CD14-positive monocyte (primary cell): ENCODE measurements at regions not wholly inside any gene's neighbourhood (a gene's known extent, or its start where the extent isn't known, plus 50 kb on each side); places are given as distances from the start of the nearest gene placed in this dataset.

Experiments
- DNase-seq, 3 donors: peaks; one replicate each; pipeline ENCODE4 v3.0.0-alpha.2; 2011 to 2022
- H2AFZ ChIP-seq: 2 replicates; pipeline ENCODE4 v1.6.0; 2012; ENCODE audit warnings: mild to moderate bottlenecking, low read depth, low read length, inconsistent platforms; ENCODE audit not compliant: insufficient read depth, poor library complexity, severe bottlenecking
- H3K27ac ChIP-seq, 2 donors: 1 replicate in 1 of 2; 2 replicates in 1 of 2; pipeline ENCODE4 v1.5.1; 2012 to 2013; ENCODE audit warnings: low read length in 2 of 2, control low read depth in 1 of 2, inconsistent platforms in 1 of 2, low read depth in 1 of 2, mild to moderate bottlenecking in 1 of 2
- H3K27me3 ChIP-seq, 2 donors: one replicate each; pipeline versions ENCODE4 v1.6.0 to v1.6.1; 2011 to 2013; ENCODE audit warnings: low read length in 2 of 2; ENCODE audit not compliant: control insufficient read depth in 2 of 2, insufficient read depth in 2 of 2
- H3K36me3 ChIP-seq, 2 donors: replicated peaks in 1 of 2; 1 replicate in 1 of 2; 2 replicates in 1 of 2; pipeline versions ENCODE4 v1.5.1 to v1.6.1; 2012 to 2013; ENCODE audit warnings: low read length in 2 of 2, control low read depth in 1 of 2, inconsistent platforms in 1 of 2, mild to moderate bottlenecking in 1 of 2; ENCODE audit not compliant: insufficient read depth in 2 of 2, control insufficient read depth in 1 of 2
- H3K4me1 ChIP-seq, 2 donors: 1 replicate in 1 of 2; 2 replicates in 1 of 2; pipeline versions ENCODE4 v1.5.1 to v1.6.1; 2012 to 2013; ENCODE audit warnings: low read length in 2 of 2, control low read depth in 1 of 2, inconsistent platforms in 1 of 2, mild to moderate bottlenecking in 1 of 2, moderate library complexity in 1 of 2; ENCODE audit not compliant: insufficient read depth in 2 of 2, control insufficient read depth in 1 of 2
- H3K4me2 ChIP-seq: replicated peaks from 2 replicates; pipeline ENCODE3; 2012; ENCODE audit warnings: low read length, moderate library complexity, mild to moderate bottlenecking; ENCODE audit not compliant: poor library complexity, severe bottlenecking; ENCODE audit errors: extremely low read depth
- H3K4me3 ChIP-seq, 3 experiments: fragments of 200-600 bp in 1 of 3; sonication (generic) in 1 of 3; replicated peaks in 1 of 3; 1 replicate in 2 of 3; 2 replicates in 1 of 3; pipeline ENCODE4 v1.5.1; 2011 to 2013; ENCODE audit warnings: low read length in 3 of 3, mild to moderate bottlenecking in 3 of 3, control low read depth in 2 of 3, low read depth in 2 of 3, inconsistent platforms in 1 of 3, moderate library complexity in 1 of 3
- H3K79me2 ChIP-seq: 2 replicates; pipeline ENCODE4 v1.6.0; 2012; ENCODE audit warnings: mild to moderate bottlenecking, control low read depth, inconsistent platforms, low read length, moderate library complexity; ENCODE audit not compliant: insufficient read depth
- H3K9ac ChIP-seq: 2 replicates; pipeline ENCODE4 v1.6.0; 2017; ENCODE audit warnings: low read length, mild to moderate bottlenecking; ENCODE audit not compliant: insufficient read depth, poor library complexity, severe bottlenecking
- H3K9me3 ChIP-seq, 2 donors: replicated peaks in 1 of 2; 1 replicate in 1 of 2; 2 replicates in 1 of 2; pipeline versions ENCODE4 v1.5.1 to v1.6.1; 2012 to 2013; ENCODE audit warnings: low read length in 2 of 2, control low read depth in 1 of 2; ENCODE audit not compliant: control insufficient read depth in 1 of 2, insufficient read depth in 1 of 2
- H4K20me1 ChIP-seq: 2 replicates; pipeline ENCODE4 v1.6.0; 2012; ENCODE audit warnings: mild to moderate bottlenecking, low read length, control low read depth, moderate library complexity; ENCODE audit not compliant: insufficient read depth
- H3K27ac Mint-ChIP-seq, 7 donors: one replicate each; pipeline ENCODE4 v1.8.0; 2020; ENCODE audit warnings: mild to moderate bottlenecking in 7 of 7, mixed read lengths in 7 of 7, moderate library complexity in 6 of 7, inconsistent platforms in 2 of 7
- H3K27me3 Mint-ChIP-seq, 3 donors: one replicate each; pipeline ENCODE4 v1.8.0; 2021 to 2022; ENCODE audit warnings: low read depth in 3 of 3, mild to moderate bottlenecking in 3 of 3, mixed read lengths in 3 of 3, moderate library complexity in 3 of 3, inconsistent platforms in 1 of 3
- H3K36me3 Mint-ChIP-seq, 2 donors: one replicate each; pipeline ENCODE4 v1.8.0; 2020; ENCODE audit warnings: mixed read lengths in 2 of 2, inconsistent platforms in 1 of 2, mild to moderate bottlenecking in 1 of 2
- H3K4me1 Mint-ChIP-seq: one replicate; pipeline ENCODE4 v1.8.0; 2020; ENCODE audit warnings: mild to moderate bottlenecking, mixed read lengths
- H3K4me3 Mint-ChIP-seq, 2 donors: one replicate each; pipeline ENCODE4 v1.8.0; 2020; ENCODE audit warnings: mild to moderate bottlenecking in 2 of 2, mixed read lengths in 2 of 2, moderate library complexity in 1 of 2
- H3K9me3 Mint-ChIP-seq, 7 donors: one replicate each; pipeline ENCODE4 v1.8.0; 2020 to 2022; ENCODE audit warnings: mixed read lengths in 7 of 7, mild to moderate bottlenecking in 6 of 7, moderate library complexity in 6 of 7, inconsistent platforms in 2 of 7
- WGBS: methylation state at CpG from one replicate; pipeline ENCODE4 v1.1.5; 2013; ENCODE audit warnings: missing lambda C conversion rate; ENCODE audit not compliant: insufficient coverage; 5-methylcytosine and 5-hydroxymethylcytosine counted together
- intact Hi-C, 2 donors: fragments of 100-400 bp; cut with micrococcal nuclease; formaldehyde crosslinking; loops; one replicate each; pipeline versions ENCODE4 v1.15.0 to v1.15.1; 2023
- TF ChIP-seq, protein P1 (sequence below): fragments of 200-600 bp; IDR thresholded peaks from one replicate; pipeline ENCODE4 v1.8.0; 2022; ENCODE audit warnings: antibody characterized with exemption, mild to moderate bottlenecking

DNA sequence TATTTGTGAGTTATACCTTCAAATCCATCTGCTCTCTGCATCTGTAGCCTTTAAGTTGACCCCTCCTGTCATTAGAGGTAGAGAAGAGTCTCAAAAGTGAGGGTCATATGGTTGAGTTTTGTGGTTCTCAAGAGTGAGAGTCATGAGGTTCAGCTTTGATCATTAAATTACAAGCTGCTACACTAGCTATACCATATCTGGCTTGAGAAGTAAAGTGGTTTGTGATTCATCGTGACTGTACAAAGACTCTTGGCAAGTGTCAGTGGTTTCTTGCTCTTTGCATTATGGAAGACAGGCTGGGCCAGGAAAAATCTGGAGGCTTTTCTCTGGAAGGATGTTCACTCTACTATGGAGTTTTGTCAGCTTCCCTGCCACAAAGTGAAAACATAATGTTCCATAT is 170.6 kb downstream of the ZC4H2 start:
- WGBS, result 80% methylated on average over 1 of the region's 1 CpG
- Histone ChIP-seq H3K79me2 (no peaks in the 10 kb centered on the region), H3K36me3 (no peaks in the 10 kb centered on the region), H3K27ac (no peak overlapping the region), H3K27me3 (no peaks in the 10 kb centered on the region), H3K4me3 (no peak overlapping the region), H3K9me3 (peaks cover 31 to 32% of the 10 kb centered on the region in 2 donors), H2AFZ (no peak overlapping the region), H3K4me1 (no peaks in the 10 kb centered on the region), H4K20me1 (no peaks in the 10 kb centered on the region), H3K4me2 (no peak overlapping the region), H3K9ac (no peak overlapping the region)
- H3K4me1 Mint-ChIP-seq, result no peaks in the 10 kb centered on the region
- no peaks in the 10 kb centered on the region for H3K27me3 Mint-ChIP-seq
- H3K9me3 Mint-ChIP-seq, result peaks cover 9 to 35% (median 16%) of the 10 kb centered on the region in 7 donors
- H3K27ac Mint-ChIP-seq, result no peak overlapping the region
- intact Hi-C loops, result no loop called here
- TF ChIP-seq, protein P1, sequence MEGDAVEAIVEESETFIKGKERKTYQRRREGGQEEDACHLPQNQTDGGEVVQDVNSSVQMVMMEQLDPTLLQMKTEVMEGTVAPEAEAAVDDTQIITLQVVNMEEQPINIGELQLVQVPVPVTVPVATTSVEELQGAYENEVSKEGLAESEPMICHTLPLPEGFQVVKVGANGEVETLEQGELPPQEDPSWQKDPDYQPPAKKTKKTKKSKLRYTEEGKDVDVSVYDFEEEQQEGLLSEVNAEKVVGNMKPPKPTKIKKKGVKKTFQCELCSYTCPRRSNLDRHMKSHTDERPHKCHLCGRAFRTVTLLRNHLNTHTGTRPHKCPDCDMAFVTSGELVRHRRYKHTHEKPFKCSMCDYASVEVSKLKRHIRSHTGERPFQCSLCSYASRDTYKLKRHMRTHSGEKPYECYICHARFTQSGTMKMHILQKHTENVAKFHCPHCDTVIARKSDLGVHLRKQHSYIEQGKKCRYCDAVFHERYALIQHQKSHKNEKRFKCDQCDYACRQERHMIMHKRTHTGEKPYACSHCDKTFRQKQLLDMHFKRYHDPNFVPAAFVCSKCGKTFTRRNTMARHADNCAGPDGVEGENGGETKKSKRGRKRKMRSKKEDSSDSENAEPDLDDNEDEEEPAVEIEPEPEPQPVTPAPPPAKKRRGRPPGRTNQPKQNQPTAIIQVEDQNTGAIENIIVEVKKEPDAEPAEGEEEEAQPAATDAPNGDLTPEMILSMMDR, result no peak
- H3K4me3 Mint-ChIP-seq, result no peak overlapping the region
- DNase-seq, result no peak
- H3K36me3 Mint-ChIP-seq, result no peaks in the 10 kb centered on the region

DNA sequence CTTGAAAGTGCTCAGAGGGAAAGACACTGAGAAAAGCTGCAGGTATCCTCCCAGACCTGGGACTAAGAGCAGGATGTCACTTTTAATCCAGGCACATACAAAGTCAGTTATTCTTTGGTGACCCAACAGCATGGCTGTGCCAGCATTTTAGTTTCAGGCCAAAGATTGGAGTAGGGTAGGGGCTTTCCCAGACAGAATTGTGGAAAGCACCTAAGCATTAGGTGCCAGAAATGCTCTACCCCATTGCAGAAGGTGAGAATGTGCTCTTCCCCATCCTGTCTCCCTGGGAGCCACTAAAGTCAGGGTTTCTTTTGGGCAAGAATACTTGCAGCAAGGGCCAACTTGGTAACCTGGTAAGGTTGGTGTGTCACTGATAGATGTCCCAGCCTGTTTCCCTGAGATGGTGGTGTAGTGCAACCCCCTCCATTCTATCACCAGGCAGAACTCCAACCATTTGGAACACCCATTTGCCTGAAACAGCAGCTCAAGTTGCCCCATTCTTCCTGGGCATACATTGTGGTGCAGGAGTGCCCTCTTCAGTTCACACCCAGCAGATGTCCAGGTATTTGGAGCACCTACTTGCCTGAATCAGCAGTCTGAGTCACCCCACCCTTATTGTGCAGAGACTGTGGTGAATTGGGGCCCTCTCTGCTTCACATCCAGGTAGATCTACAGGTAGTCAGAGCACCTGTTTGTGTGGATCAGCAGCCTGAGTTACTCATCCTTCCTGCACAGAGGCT is 183.5 kb downstream of the ZC4H2 start:
- Histone ChIP-seq H3K4me2 (no peak overlapping the region), H3K9me3 (peaks cover 13 to 38% of the 10 kb centered on the region in 2 donors), H2AFZ (no peak overlapping the region), H3K79me2 (no peaks in the 10 kb centered on the region), H3K27me3 (no peaks in the 10 kb centered on the region), H3K4me1 (no peaks in the 10 kb centered on the region), H3K36me3 (no peaks in the 10 kb centered on the region), H3K27ac (no peak overlapping the region), H3K9ac (no peak overlapping the region), H3K4me3 (no peak overlapping the region), H4K20me1 (no peaks in the 10 kb centered on the region)
- Mint-ChIP-seq H3K4me3 (no peak overlapping the region), H3K9me3 (peaks cover 0 to 10% (median 4%) of the 10 kb centered on the region in 7 donors), H3K27ac (no peak overlapping the region), H3K27me3 (no peaks in the 10 kb centered on the region), H3K36me3 (no peaks in the 10 kb centered on the region), H3K4me1 (no peaks in the 10 kb centered on the region)
- DNase-seq, result no peak
- intact Hi-C loops, result no loop called here
- TF ChIP-seq, protein P1, result no peak
